ENCODE measurements at regions not wholly inside any gene's neighbourhood (a gene's known extent, or its start where the extent isn't known, plus 50 kb on each side); places are given as distances from the start of the nearest gene placed in this dataset.

DNA sequence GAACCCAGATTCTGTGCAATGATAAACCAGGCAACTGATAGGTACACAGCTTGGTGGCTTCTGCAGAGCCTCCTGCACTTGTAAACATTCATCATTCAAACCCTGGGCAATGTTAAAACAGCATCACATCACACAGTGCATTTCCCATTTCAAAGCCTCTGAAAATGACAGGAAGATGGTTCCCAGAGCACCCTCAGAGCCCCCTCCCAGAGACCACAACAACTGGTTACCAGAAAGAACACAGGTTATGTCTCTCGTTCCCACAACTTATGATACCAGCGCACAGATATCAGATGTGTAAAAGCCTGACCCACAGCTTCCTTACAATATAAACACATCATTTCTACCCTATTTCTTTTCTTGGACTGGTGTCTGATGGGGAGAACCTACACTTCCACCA, 248.7 kb downstream of the AUH start:
- TF ChIP-seq, protein P1, sequence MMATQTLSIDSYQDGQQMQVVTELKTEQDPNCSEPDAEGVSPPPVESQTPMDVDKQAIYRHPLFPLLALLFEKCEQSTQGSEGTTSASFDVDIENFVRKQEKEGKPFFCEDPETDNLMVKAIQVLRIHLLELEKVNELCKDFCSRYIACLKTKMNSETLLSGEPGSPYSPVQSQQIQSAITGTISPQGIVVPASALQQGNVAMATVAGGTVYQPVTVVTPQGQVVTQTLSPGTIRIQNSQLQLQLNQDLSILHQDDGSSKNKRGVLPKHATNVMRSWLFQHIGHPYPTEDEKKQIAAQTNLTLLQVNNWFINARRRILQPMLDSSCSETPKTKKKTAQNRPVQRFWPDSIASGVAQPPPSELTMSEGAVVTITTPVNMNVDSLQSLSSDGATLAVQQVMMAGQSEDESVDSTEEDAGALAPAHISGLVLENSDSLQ (IDR thresholded peaks at IDR 0.05), result no peak
- TF ChIP-seq BHLHE40 (IDR thresholded peaks at IDR 0.05; ENCODE audit: borderline replicate concordance) (no peak), SUZ12 (IDR thresholded peaks at IDR 0.05) (no peak), SP1 (IDR thresholded peaks at IDR 0.05) (no peak), L3MBTL2 (conservative IDR thresholded peaks at IDR 0.05) (no peak), HDGF (IDR thresholded peaks at IDR 0.05; ENCODE audit: borderline replicate concordance) (no peak), CTBP1 (IDR thresholded peaks at IDR 0.05; ENCODE audit: borderline replicate concordance) (no peak), FOXM1 (IDR thresholded peaks at IDR 0.05; ENCODE audit: borderline replicate concordance) (no peak), TARDBP (IDR thresholded peaks at IDR 0.05) (no peak), ARNT (IDR thresholded peaks at IDR 0.05) (no peak), NFRKB (IDR thresholded peaks at IDR 0.05) (no peak), FOXA1 (IDR thresholded peaks at IDR 0.05) (no peak), ELF4 (IDR thresholded peaks at IDR 0.05) (no peak), FOXK2 (IDR thresholded peaks at IDR 0.05) (no peak)

Data from HEK293T (cell line).